Neuronal stem cell (in vitro differentiated cells): ENCODE measurements at regions not wholly inside any gene's neighbourhood (a gene's known extent, or its start where the extent isn't known, plus 50 kb on each side); places are given as distances from the start of the nearest gene placed in this dataset.

Experiments used
- DNase-seq: peaks from one replicate; pipeline ENCODE4 v3.0.0-alpha.2; 2013; ENCODE audit warnings: low spot score
- H2AFZ ChIP-seq: one replicate; pipeline ENCODE4 v1.6.1; 2013; ENCODE audit warnings: mild to moderate bottlenecking, low read length, inconsistent platforms
- H2AK5ac ChIP-seq: 2 replicates; pipeline ENCODE4 v1.6.1; 2013; ENCODE audit warnings: low read depth, mild to moderate bottlenecking, inconsistent platforms, low read length, moderate library complexity, mixed read lengths
- H2BK120ac ChIP-seq: 2 replicates; pipeline ENCODE4 v1.6.1; 2013; ENCODE audit warnings: low read depth, mild to moderate bottlenecking, inconsistent platforms, low read length, moderate library complexity, mixed read lengths
- H2BK12ac ChIP-seq: one replicate; pipeline ENCODE4 v1.6.1; 2013; ENCODE audit warnings: low read length, inconsistent platforms
- H2BK15ac ChIP-seq: 2 replicates; pipeline ENCODE4 v1.6.1; 2013; ENCODE audit warnings: mild to moderate bottlenecking, low read length, inconsistent platforms, mixed read lengths
- H2BK5ac ChIP-seq: one replicate; pipeline ENCODE4 v1.6.1; 2013; ENCODE audit warnings: inconsistent platforms, mild to moderate bottlenecking, low read length, moderate library complexity
- H3K14ac ChIP-seq: one replicate; pipeline ENCODE4 v1.6.1; 2013; ENCODE audit warnings: low read length, inconsistent platforms
- H3K18ac ChIP-seq: 2 replicates; pipeline ENCODE4 v1.6.1; 2013; ENCODE audit warnings: low read length, inconsistent platforms
- H3K23ac ChIP-seq: 2 replicates; pipeline ENCODE4 v1.6.1; 2013; ENCODE audit warnings: low read depth, mild to moderate bottlenecking, mixed read lengths, low read length, inconsistent platforms; ENCODE audit not compliant: poor library complexity
- H3K27ac ChIP-seq: replicated peaks from 3 replicates; pipeline ENCODE4 v1.5.1; 2013; ENCODE audit warnings: low read length, inconsistent platforms
- H3K27me3 ChIP-seq, 3 experiments: 2 replicates each; pipeline ENCODE4 v1.6.1; 2013; ENCODE audit warnings: low read length in 3 of 3, mild to moderate bottlenecking in 2 of 3, inconsistent platforms in 1 of 3, low read depth in 1 of 3, mixed read lengths in 1 of 3, moderate library complexity in 1 of 3; ENCODE audit not compliant: control insufficient read depth in 3 of 3, insufficient read depth in 3 of 3
- H3K36me3 ChIP-seq, 2 donors: replicated peaks in 1 of 2; 2 replicates each; pipeline ENCODE4 v1.6.1; 2013; ENCODE audit warnings: low read length in 2 of 2; ENCODE audit not compliant: control insufficient read depth in 2 of 2, insufficient read depth in 2 of 2
- H3K4ac ChIP-seq: 2 replicates; pipeline ENCODE4 v1.6.1; 2013; ENCODE audit warnings: inconsistent platforms, mild to moderate bottlenecking, low read length, moderate library complexity
- H3K4me1 ChIP-seq, 2 donors: 1 replicate in 1 of 2; 2 replicates in 1 of 2; pipeline ENCODE4 v1.6.1; 2013; ENCODE audit warnings: low read length in 2 of 2, low read depth in 1 of 2; ENCODE audit not compliant: control insufficient read depth in 2 of 2, insufficient read depth in 1 of 2
- H3K4me2 ChIP-seq: one replicate; pipeline ENCODE4 v1.6.1; 2013; ENCODE audit warnings: mild to moderate bottlenecking, low read length, inconsistent platforms; ENCODE audit not compliant: insufficient read depth, poor library complexity, severe bottlenecking
- H3K4me3 ChIP-seq, 2 donors: 2 replicates each; pipeline ENCODE4 v1.5.1; 2013; ENCODE audit warnings: low read length in 2 of 2, mild to moderate bottlenecking in 2 of 2, inconsistent platforms in 1 of 2, moderate library complexity in 1 of 2
- H3K79me1 ChIP-seq: one replicate; pipeline ENCODE4 v1.6.1; 2013; ENCODE audit warnings: low read depth, mild to moderate bottlenecking, inconsistent platforms, low read length, moderate library complexity
- H3K9ac ChIP-seq: one replicate; pipeline ENCODE4 v1.6.1; 2013; ENCODE audit warnings: mild to moderate bottlenecking, low read depth, low read length, inconsistent platforms; ENCODE audit not compliant: poor library complexity
- H3K9me3 ChIP-seq, 2 donors: replicated peaks in 1 of 2; 2 replicates each; pipeline versions ENCODE3 to v1.6.1; 2013; ENCODE audit warnings: low read length in 2 of 2, mild to moderate bottlenecking in 2 of 2, inconsistent platforms in 1 of 2, low read depth in 1 of 2, mixed read lengths in 1 of 2, moderate library complexity in 1 of 2; ENCODE audit not compliant: control insufficient read depth in 2 of 2, insufficient read depth in 1 of 2
- H4K8ac ChIP-seq: one replicate; pipeline ENCODE4 v1.6.1; 2013; ENCODE audit warnings: low read depth, mild to moderate bottlenecking, inconsistent platforms, low read length, moderate library complexity
- H4K91ac ChIP-seq: one replicate; pipeline ENCODE4 v1.6.1; 2013; ENCODE audit warnings: low read length, low read depth, mild to moderate bottlenecking, inconsistent platforms; ENCODE audit not compliant: poor library complexity
- WGBS, 2 donors: extraction: QIAGEN DNeasy Blood & Tissue Kit; methylation state at CpG; one replicate each; pipeline ENCODE4 v1.1.7; 2013; ENCODE audit warnings: missing lambda C conversion rate in 2 of 2, mixed read lengths in 1 of 2; ENCODE audit not compliant: insufficient read length in 2 of 2, insufficient replicate concordance in 1 of 2; ENCODE audit errors: extremely low coverage in 2 of 2; 5-methylcytosine and 5-hydroxymethylcytosine counted together

DNA sequence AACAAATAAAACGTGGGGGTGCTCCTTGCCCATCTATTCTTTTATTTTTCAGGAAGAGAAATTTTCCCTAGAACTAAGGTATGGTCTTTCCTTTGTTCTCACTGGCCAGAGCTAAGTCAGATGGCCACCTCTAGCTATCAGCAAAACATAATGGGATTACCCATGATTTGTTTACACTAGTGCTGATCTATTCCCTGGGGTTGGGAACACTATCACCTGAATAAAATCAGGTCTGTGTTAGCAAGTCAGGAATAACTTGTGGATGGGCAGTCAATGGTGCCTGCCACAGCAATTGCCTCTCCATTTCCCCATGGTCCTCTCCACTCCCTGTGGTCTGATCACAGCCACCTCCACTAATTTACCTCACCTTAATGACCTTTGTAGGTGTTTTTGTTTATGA lies 181.7 kb upstream of the CADPS start:
- Histone ChIP-seq H3K9me3 (no peaks in the 10 kb centered on the region), H3K36me3 (no peaks in the 10 kb centered on the region), H3K4me3 (no peak overlapping the region), H3K27ac (no peak overlapping the region), H3K79me1 (no peaks in the 10 kb centered on the region), H3K9ac (no peak overlapping the region), H3K18ac (no peak overlapping the region), H2BK5ac (no peak overlapping the region), H2BK12ac (no peak overlapping the region), H2AK5ac (no peak overlapping the region), H2BK15ac (no peak overlapping the region), H3K14ac (no peak overlapping the region), H3K4me2 (no peak overlapping the region), H4K91ac (no peak overlapping the region), H4K8ac (no peak overlapping the region), H3K27me3 (no peaks in the 10 kb centered on the region), H2BK120ac (no peak overlapping the region), H3K4ac (no peak overlapping the region), H3K23ac (no peak overlapping the region), H2AFZ (no peak overlapping the region), H3K4me1 (no peaks in the 10 kb centered on the region)
- WGBS, 2 donors, result no CpG with 5 or more reads among the region's 1 CpG
- no peak for DNase-seq

DNA sequence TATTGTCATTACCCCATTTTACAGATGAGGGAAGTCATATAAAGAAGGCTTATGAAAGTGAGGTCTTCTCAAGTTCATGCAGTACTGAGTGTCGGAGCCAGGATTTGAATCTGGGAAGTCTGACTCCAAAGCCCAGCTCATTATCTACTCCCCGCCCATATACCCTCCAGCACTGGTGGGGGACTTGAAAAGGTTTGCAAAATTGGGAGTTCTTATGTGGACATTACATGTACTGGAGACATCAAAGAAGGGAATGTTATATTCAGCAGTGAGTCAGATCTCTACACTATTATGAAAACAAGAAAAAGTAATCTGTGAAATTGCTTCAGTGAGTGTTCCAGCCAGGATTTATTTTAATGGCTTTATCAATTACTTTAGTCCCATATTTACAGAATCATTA lies 185.2 kb upstream of the CADPS start:
- Histone ChIP-seq H3K18ac (no peak overlapping the region), H3K4ac (no peak overlapping the region), H3K9me3 (no peaks in the 10 kb centered on the region), H3K27ac (no peak overlapping the region), H2BK120ac (no peak overlapping the region), H3K9ac (no peak overlapping the region), H3K4me3 (no peak overlapping the region), H3K4me1 (no peaks in the 10 kb centered on the region), H3K36me3 (no peaks in the 10 kb centered on the region), H2BK5ac (no peak overlapping the region), H3K23ac (no peak overlapping the region), H4K91ac (no peak overlapping the region), H2BK15ac (no peak overlapping the region), H2AK5ac (no peak overlapping the region), H3K27me3 (no peaks in the 10 kb centered on the region), H2AFZ (no peak overlapping the region), H3K4me2 (no peak overlapping the region), H4K8ac (no peak overlapping the region), H3K14ac (no peak overlapping the region), H3K79me1 (no peaks in the 10 kb centered on the region), H2BK12ac (no peak overlapping the region)
- no CpG with 5 or more reads among the region's 2 CpGs for WGBS, 2 donors
- no peak for DNase-seq

DNA sequence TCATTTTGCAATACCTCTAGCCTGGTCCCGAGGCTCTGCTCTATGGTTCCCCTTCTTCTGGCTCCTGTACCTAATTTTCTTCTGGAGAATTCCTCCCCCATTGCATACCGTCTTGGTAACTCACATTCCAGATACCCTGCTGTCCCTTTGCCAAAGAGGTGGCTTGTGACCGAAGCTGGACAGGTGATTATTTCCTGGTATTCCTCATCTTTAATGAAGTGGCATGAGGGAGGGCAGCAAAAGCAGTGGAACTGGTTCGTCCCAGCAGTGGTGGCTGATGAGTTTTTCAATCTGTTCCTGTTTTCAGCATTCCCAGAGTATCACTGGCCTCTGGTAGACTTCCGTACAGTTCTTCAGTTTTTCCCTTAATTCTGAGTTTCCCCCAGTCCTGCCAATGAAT lies 186.2 kb upstream of the CADPS start:
- no peak overlapping the region for H2BK120ac ChIP-seq
- no peak overlapping the region for H2BK15ac ChIP-seq
- no CpG with 5 or more reads among the region's 5 CpGs for WGBS, 2 donors
- no peak overlapping the region for H2BK5ac ChIP-seq
- no peak overlapping the region for H2BK12ac ChIP-seq
- no peak overlapping the region for H3K27ac ChIP-seq
- H2AFZ ChIP-seq, result no peak overlapping the region
- no peak overlapping the region for H4K8ac ChIP-seq
- no peak overlapping the region for H2AK5ac ChIP-seq
- no peaks in the 10 kb centered on the region for H3K79me1 ChIP-seq
- H3K4me3 ChIP-seq, result no peak overlapping the region
- no peak overlapping the region for H3K18ac ChIP-seq
- no peak overlapping the region for H4K91ac ChIP-seq
- H3K9me3 ChIP-seq, result no peaks in the 10 kb centered on the region
- no peak overlapping the region for H3K4me2 ChIP-seq
- no peak for DNase-seq
- H3K9ac ChIP-seq, result no peak overlapping the region
- no peaks in the 10 kb centered on the region for H3K4me1 ChIP-seq
- no peaks in the 10 kb centered on the region for H3K27me3 ChIP-seq
- no peaks in the 10 kb centered on the region for H3K36me3 ChIP-seq
- no peak overlapping the region for H3K23ac ChIP-seq
- no peak overlapping the region for H3K14ac ChIP-seq
- no peak overlapping the region for H3K4ac ChIP-seq

DNA sequence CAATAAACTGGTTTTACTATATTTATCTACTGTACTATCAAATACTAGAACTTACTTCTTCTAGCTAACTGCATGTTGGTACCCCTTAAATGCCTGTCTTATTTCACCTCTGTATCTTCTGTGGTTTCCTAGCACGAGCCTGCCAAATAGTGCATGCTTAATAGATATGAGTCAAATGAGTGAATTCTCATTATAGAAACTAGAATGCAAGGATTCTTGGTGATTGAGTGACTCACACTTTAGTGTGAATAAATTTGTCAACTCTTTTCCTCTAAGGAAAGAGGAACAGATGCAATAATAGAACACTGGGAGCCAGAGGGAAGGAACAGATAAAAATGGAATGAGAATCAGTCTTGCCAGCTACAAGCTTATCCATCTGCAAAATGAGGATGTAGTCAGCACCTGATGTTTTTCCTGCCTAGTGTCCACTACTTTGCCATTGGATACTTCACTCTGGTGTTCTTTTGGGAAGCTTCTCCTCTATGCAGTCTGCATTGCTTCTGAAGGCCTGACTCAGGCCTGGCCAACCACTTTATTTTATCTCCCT lies 189.1 kb upstream of the CADPS start:
- no peak overlapping the region for H2BK120ac ChIP-seq
- no peak overlapping the region for H3K23ac ChIP-seq
- H3K4me3 ChIP-seq, result no peak overlapping the region
- H3K4me1 ChIP-seq, result no peaks in the 10 kb centered on the region
- no peak overlapping the region for H3K14ac ChIP-seq
- no peak overlapping the region for H4K91ac ChIP-seq
- no peak overlapping the region for H2BK15ac ChIP-seq
- H2BK5ac ChIP-seq, result no peak overlapping the region
- no peak overlapping the region for H4K8ac ChIP-seq
- no peaks in the 10 kb centered on the region for H3K27me3 ChIP-seq
- H2AK5ac ChIP-seq, result no peak overlapping the region
- no peaks in the 10 kb centered on the region for H3K9me3 ChIP-seq
- no peak overlapping the region for H3K27ac ChIP-seq
- no peak overlapping the region for H3K18ac ChIP-seq
- no peak overlapping the region for H3K9ac ChIP-seq
- no peak for DNase-seq
- H3K79me1 ChIP-seq, result no peaks in the 10 kb centered on the region
- H3K36me3 ChIP-seq, result no peaks in the 10 kb centered on the region
- no peak overlapping the region for H2BK12ac ChIP-seq
- no CpG with 5 or more reads among the region's 1 CpG for WGBS, 2 donors
- H3K4ac ChIP-seq, result no peak overlapping the region
- no peak overlapping the region for H2AFZ ChIP-seq
- H3K4me2 ChIP-seq, result no peak overlapping the region
